GM12872 (cell line): ENCODE measurements at regions not wholly inside any gene's neighbourhood (a gene's known extent, or its start where the extent isn't known, plus 50 kb on each side); places are given as distances from the start of the nearest gene placed in this dataset.

Source experiments
- CTCF ChIP-seq: IDR thresholded peaks from 3 replicates; pipeline ENCODE4 v1.5.1; 2011; ENCODE audit warnings: low read depth, mild to moderate bottlenecking, low read length, moderate library complexity; ENCODE audit not compliant: insufficient read depth

- TF ChIP-seq CTCF: no peak
Observed at GRCh38 chr3:35502699-35503098, 136.6 kb upstream of the ARPP21 start.

- TF ChIP-seq CTCF: no peak
Observed at GRCh38 chr3:35505181-35505580, 134.1 kb upstream of the ARPP21 start.

GRCh38 chr3:35505772-35506171 lies 133.6 kb upstream of the ARPP21 start:
- TF ChIP-seq CTCF: no peak

- no peak for TF ChIP-seq CTCF
Observed at GRCh38 chr3:35519936-35520335, 119.4 kb upstream of the ARPP21 start.

GRCh38 chr3:35521196-35521595 lies 118.1 kb upstream of the ARPP21 start:
- no peak for TF ChIP-seq CTCF

GRCh38 chr3:35522450-35522849 lies 116.9 kb upstream of the ARPP21 start:
- TF ChIP-seq CTCF: no peak

- TF ChIP-seq CTCF: no peak
Observed at GRCh38 chr3:35523074-35523473, 116.3 kb upstream of the ARPP21 start.

- no peak for TF ChIP-seq CTCF
Observed at GRCh38 chr3:35523838-35524237, 115.5 kb upstream of the ARPP21 start.
